ENCODE measurements at regions not wholly inside any gene's neighbourhood (a gene's known extent, or its start where the extent isn't known, plus 50 kb on each side); places are given as distances from the start of the nearest gene placed in this dataset.

DNA sequence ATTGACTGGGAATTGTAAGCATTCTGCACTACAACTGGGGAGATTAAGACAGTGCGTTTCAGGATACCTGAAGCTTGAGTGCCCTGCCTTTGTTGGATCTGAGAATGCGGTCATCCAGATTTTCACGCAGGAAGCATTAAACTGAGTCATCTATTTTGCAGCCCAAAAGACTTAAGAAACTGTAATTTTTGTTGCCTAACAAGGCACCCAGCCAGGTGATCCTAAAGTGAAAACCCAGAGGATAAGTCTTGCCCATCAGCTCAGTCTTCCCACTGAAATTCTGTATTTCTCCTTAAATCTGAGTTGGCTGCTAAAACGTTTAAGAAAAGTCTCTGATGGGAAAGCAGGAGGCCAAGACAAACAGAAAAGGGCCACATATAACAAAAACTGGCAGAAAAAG is 242.5 kb upstream of the TMCO5A start:
- no peak for DNase-seq (ENCODE audit: low spot score)
- no peak for FAIRE-seq

DNA sequence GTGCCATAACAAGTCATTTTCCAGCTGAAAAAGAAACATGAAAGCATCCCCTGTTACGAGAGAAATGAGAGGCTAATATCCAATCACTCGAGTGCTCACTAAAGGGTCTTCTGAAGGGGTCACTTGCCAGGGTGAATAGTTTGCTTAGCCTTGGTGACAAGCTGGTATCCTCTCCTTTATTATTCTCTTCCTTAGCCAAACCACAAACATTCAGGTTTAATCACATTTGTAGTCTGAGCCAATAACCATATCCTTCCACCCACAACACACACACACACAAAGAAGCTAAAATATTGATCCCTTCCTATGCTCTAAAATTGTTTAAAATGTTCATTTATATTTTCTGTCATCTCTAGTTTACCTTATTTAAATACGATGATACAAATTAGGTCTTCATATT is 240.5 kb upstream of the TMCO5A start:
- DNase-seq (ENCODE audit: low spot score) (no peak), FAIRE-seq (no peak)

GRCh38 chr15:37695719-37696118 is 238.7 kb upstream of the TMCO5A start:
- FAIRE-seq (no peak), DNase-seq (ENCODE audit: low spot score) (no peak)

GRCh38 chr15:37698679-37699078 is 235.8 kb upstream of the TMCO5A start:
- FAIRE-seq, result no peak
- DNase-seq (ENCODE audit: low spot score), result no peak

GRCh38 chr15:37701230-37701629 is 233.2 kb upstream of the TMCO5A start:
- FAIRE-seq, result no peak
- DNase-seq (ENCODE audit: low spot score), result no peak

DNA sequence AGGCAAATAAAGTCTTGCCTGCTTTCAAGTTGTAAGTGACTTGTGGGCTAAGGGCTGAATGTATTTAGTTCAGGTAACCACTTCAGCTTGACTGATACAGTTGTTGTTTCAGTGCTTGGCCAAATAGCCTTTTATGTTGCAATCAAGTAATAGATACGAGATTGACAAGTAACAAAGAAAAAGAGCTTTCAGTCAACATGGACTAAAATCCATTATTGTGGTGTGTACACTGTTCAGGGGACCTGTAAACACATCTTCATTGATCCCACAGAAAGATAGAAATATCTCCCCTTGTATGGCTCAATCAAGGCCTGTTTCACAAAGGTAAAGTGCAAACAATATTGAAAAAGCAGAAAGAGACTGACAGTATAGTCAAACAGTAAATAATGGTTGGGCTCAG is 224.8 kb upstream of the TMCO5A start:
- FAIRE-seq (no peak), DNase-seq (ENCODE audit: low spot score) (no peak)

DNA sequence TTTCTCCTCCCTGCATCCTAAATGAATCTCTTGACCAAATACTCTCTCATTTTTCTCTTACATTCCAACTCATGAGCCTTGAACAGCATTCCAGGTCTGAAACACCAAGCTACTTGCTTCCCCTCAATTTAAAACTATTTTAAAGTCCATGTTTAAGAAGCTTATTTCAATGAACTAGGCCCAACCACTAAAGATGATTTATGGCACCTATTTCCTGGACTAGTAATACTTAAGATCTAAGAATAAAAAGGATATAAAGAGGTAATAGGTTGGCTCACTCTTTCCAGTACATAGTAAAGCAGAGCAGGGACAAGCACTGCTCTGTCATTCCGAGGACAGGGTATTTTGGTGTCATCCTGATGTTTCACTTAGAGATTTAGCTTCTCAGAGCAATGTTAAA is 219.3 kb upstream of the TMCO5A start:
- DNase-seq (ENCODE audit: low spot score) (no peak), FAIRE-seq (no peak)

- no peak for FAIRE-seq
- no peak for DNase-seq (ENCODE audit: low spot score)
These were observed 214.2 kb upstream of the TMCO5A start for GRCh38 chr15:37720267-37720666.

DNA sequence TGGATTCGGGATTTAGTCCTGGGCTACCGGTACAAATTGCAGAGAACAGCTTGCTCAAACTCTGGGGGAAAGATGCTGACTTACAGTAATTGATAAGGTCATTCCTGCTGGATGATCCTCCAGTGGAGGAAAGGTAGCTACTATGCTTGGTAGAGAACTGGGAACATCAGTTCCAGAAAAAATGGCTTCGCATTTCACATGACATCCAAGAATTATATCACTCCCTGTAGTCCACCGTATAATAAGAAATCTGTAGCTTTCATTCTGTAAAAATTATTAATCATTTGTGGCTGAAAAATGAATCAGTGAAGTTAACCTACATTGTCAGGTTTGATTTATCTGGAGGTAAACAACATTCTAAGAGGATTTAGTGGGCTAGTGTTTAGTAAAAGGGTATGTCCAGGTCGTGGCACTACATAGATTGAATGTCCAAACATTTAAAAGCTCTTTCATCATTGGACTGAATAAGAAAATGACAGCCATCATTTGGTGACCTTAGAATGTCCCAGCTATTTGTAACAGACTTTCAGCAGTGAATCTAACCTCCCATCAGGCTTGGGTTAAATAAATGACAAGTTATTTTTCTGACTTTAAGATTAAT is 203.2 kb upstream of the TMCO5A start:
- FAIRE-seq (no peak), DNase-seq (ENCODE audit: low spot score) (no peak)

GRCh38 chr15:37733628-37734027 is 200.8 kb upstream of the TMCO5A start:
- FAIRE-seq (no peak), DNase-seq (ENCODE audit: low spot score) (no peak)

DNA sequence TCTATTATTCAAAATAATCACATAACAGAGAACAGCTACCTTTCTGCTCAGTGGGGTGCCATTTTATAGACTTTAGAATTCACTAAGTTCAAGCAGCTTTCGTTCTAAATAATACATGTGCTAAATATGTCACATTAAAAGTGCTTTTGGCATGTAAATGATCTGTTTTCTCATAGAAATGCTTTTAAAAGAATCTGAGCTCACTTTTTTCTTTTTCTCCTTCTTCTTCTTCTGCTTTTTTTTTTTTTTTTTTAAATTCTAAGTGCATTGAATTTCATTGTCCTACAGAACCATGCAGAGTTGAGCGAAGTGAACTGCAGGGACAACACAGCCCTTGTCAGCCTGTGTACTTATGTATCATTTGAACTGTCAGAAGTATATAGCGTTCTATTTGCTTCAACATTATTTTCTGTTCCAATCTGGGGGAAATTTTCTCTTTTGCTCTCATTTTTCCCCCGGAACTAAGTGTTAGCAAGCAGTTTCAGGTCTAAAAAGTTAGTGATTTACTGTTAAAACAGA is 193.8 kb upstream of the TMCO5A start:
- no peak for FAIRE-seq
- no peak for DNase-seq (ENCODE audit: low spot score)

GRCh38 chr15:37743826-37744225 is 190.6 kb upstream of the TMCO5A start:
- no peak for FAIRE-seq
- no peak for DNase-seq (ENCODE audit: low spot score)

- FAIRE-seq (no peak), DNase-seq (ENCODE audit: low spot score) (no peak)
These were observed 189.9 kb upstream of the TMCO5A start for GRCh38 chr15:37744521-37744920.

- DNase-seq (ENCODE audit: low spot score) (no peak), FAIRE-seq (no peak)
These were observed 183.0 kb upstream of the TMCO5A start for GRCh38 chr15:37751401-37751800.

GRCh38 chr15:37756407-37756806 is 178.0 kb upstream of the TMCO5A start:
- no peak for DNase-seq (ENCODE audit: low spot score)
- FAIRE-seq, result no peak

DNA sequence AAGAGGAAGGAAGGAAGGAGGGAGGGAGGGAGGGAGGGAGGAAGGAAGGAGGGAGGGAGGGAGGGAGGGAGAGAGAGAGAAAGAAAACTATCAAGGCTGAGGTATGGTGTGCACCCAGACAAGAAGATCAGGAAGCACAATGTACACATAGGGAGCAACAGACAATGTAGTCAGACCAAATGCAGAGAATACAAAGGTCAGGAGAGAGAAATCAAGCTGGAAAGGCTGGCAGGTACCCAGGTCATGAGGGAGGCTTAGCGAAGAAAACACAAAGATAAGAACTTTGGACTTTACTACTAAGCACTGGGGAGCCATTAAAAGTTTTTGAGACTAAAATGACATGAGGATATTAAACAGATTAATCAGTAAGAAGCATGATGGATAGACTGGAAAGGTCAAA is 176.0 kb upstream of the TMCO5A start:
- FAIRE-seq (no peak), DNase-seq (ENCODE audit: low spot score) (no peak)

GRCh38 chr15:37764733-37765191 is 169.7 kb upstream of the TMCO5A start:
- peak; percentile 32 for DNase-seq (ENCODE audit: low spot score)

DNA sequence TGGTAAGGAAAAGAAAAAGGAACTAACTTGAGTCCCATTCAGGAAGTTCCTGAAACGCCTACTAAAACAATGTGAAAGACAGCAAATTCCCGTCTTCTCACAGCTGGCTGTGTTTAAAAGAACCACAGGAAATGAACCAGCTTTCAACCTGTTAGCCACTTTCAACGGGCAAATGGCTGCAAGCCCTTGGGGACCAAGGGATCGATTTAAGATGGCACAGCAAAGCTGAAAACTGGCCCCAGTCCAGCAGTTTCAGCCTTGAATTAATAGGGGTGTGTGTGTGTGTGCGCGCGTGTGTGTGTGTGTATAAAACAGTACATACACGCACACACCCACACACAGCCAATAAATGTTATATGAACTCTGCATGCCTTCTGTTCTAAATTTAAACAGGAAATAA is 168.7 kb upstream of the TMCO5A start:
- FAIRE-seq (no peak), DNase-seq (ENCODE audit: low spot score) (no peak)

More at GRCh38 chr15:37764733-37765191, 169.7 kb upstream of the TMCO5A start:
- FAIRE-seq, result peak; percentile 33

- no peak for DNase-seq (ENCODE audit: low spot score)
- FAIRE-seq, result no peak
These were observed 166.5 kb upstream of the TMCO5A start for GRCh38 chr15:37767841-37768455.

- FAIRE-seq (no peak), DNase-seq (ENCODE audit: low spot score) (no peak)
These were observed 163.0 kb upstream of the TMCO5A start for GRCh38 chr15:37771465-37771864.

GRCh38 chr15:37773111-37773860 is 161.2 kb upstream of the TMCO5A start:
- DNase-seq (ENCODE audit: low spot score) (peak; percentile 40), FAIRE-seq (no peak)

DNA sequence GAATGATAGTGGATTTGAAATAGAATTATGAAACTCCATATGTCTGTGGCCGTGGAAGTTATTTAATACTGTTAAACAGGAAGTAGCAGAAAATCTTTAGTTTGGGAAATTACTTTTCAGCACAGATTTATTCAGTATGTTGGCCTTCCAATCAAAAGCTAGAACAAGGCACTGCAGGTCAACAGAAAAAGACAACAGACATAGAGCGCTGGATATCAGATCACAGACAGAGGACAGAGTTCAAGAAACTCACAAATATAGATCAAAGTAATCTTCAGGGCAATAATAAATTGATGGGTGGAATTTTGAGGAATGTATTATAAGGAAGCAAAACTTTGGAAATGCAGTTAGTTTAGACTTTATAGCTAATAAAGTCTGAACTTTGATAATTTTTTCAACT is 159.5 kb upstream of the TMCO5A start:
- FAIRE-seq (no peak), DNase-seq (ENCODE audit: low spot score) (no peak)
